GM12892 (cell line): ENCODE measurements at regions not wholly inside any gene's neighbourhood (a gene's known extent, or its start where the extent isn't known, plus 50 kb on each side); places are given as distances from the start of the nearest gene placed in this dataset.

Source experiments
- DNase-seq: peaks from one replicate; pipeline ENCODE4 v3.0.0; 2011; ENCODE audit not compliant: insufficient read length
- FAIRE-seq: peaks from 2 replicates; lab custom pipeline; 2011; peaks lifted over from hg19 to GRCh38; lab: Jason Lieb, UNC
- POLR2A ChIP-seq: IDR thresholded peaks from 2 replicates; pipeline ENCODE4 v1.6.1; 2011; ENCODE audit warnings: low read depth, low read length, control low read depth
- POLR2AphosphoS5 ChIP-seq: IDR thresholded peaks from 2 replicates; pipeline ENCODE4 v1.6.1; 2011; ENCODE audit warnings: low read depth, low read length, control low read depth
- TAF1 ChIP-seq: IDR thresholded peaks from 2 replicates; pipeline ENCODE4 v1.6.1; 2011; ENCODE audit warnings: low read depth, mild to moderate bottlenecking, control low read depth, low read length, borderline replicate concordance

- no peak for FAIRE-seq
- DNase-seq, result no peak
- TF ChIP-seq POLR2AphosphoS5, result no peak
- TF ChIP-seq TAF1, result no peak
- no peak for TF ChIP-seq POLR2A
Measured at GRCh38 chr7:46524350-46524749, 603.3 kb upstream of the IGFBP3 start.

DNA sequence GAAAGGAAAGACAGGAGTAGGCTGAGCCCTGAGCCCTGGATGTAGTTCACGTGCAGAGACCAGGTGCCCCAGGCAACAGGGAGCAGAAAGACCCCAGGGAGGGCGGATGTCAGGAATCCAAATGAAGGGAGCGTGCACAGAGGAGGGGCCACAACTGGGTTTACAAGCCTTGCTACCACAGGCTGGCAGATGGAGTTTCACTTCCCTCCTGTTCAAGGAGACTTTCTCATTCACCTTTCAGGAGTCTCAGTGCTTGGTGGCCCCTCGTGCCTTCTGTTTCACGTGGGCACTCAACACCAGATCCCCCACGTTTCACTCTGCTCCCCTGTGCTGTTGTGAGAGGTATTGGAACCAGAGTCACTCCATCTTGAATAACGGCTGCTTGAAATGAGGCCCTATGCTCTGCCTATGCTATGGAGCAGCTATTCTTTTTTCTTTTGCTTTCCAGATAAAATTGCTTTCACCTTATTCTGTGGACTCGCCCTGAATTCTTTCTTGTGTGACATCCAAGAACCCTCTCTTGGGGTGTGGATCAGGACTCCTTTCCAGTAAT is 601.4 kb upstream of the IGFBP3 start:
- FAIRE-seq (no peak), DNase-seq (no peak)
- TF ChIP-seq POLR2AphosphoS5 (no peak), POLR2A (no peak), TAF1 (no peak)

DNA sequence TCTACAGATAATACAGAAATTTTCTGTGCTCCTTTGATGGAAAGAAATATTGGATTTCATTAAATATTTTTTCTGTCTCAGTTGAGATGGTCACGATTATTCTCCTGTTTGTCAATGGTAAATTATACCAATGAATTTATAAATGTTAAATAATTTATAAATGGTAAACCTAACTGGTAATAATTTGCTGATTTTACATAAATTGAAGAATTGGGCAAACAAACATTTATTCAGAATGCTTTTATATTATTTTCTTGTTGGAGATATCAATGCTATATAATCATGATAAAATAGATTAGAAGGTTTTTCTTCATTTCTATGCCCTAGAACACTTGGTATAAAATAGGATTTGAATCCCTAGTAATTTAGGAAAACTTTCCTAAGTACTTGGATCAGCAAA is 597.6 kb upstream of the IGFBP3 start:
- TF ChIP-seq POLR2AphosphoS5 (no peak), TAF1 (no peak), POLR2A (no peak)
- FAIRE-seq, result no peak
- DNase-seq, result no peak

DNA sequence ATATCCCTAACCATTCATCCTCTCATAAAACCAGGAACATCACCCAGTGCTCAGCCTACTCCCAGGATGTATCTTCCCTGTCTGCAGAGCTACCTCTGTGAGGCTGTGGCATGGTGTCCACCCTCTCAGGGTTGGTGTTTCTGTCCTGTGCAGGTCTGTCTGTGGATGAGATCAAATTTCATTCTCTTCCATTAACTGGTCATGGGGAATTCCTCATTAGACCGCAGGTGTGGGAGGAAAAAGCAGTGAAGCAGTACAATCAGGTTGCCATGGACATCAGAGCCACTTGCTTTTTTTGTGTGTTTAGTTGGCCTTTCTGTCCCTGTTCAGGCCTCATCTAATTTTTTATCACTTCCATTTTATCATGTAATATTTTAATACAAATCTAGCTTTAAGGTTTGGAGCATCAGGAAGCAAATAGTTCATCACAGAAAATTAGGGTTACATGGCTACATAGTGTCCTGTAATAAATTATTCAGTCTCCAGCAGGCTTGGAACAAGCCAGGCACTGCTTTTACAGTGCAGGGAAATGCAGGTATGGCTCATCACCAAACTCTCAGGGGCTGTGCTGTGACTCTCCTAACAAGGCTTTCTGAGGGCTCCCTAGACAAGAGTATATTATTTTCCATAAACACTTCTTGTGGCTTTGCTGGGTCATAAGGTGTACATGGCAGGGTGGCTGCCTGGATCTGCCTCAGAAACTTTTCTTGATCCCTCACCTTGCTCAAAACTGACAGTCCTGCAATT is 594.9 kb upstream of the IGFBP3 start:
- DNase-seq (no peak), FAIRE-seq (no peak)

GRCh38 chr7:46513447-46513848 is 592.4 kb upstream of the IGFBP3 start:
- DNase-seq (no peak), FAIRE-seq (no peak)
- TF ChIP-seq TAF1 (no peak), POLR2AphosphoS5 (no peak), POLR2A (no peak)

More for the DNA sequence above, 594.9 kb upstream of the IGFBP3 start:
- no peak for TF ChIP-seq TAF1
- TF ChIP-seq POLR2AphosphoS5, result no peak
- no peak for TF ChIP-seq POLR2A

DNA sequence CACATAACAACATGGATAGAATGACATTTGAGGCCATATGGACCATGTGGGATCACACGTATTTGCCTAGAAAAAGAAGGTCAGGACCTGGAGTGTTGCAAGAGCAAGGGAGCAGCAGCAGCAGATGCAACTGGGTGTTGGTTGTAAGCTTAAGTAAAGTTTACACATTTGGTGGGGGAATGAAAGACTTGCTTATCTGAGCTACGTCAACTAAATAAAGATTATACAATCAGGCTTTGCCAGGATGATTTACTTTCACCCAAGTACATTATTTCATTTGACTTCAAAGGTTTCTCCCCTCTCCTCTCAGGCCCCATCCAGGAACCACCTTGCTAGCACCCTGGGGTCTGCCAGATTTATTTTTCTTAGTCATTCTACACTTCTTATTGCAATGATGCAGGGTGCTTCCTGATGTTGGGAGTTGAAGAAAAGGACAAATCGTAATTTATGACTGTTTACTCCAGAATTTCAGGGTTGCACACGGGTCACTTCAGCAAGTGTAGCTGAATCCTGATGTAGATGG is 591.9 kb upstream of the IGFBP3 start:
- FAIRE-seq, result no peak
- no peak for DNase-seq

DNA sequence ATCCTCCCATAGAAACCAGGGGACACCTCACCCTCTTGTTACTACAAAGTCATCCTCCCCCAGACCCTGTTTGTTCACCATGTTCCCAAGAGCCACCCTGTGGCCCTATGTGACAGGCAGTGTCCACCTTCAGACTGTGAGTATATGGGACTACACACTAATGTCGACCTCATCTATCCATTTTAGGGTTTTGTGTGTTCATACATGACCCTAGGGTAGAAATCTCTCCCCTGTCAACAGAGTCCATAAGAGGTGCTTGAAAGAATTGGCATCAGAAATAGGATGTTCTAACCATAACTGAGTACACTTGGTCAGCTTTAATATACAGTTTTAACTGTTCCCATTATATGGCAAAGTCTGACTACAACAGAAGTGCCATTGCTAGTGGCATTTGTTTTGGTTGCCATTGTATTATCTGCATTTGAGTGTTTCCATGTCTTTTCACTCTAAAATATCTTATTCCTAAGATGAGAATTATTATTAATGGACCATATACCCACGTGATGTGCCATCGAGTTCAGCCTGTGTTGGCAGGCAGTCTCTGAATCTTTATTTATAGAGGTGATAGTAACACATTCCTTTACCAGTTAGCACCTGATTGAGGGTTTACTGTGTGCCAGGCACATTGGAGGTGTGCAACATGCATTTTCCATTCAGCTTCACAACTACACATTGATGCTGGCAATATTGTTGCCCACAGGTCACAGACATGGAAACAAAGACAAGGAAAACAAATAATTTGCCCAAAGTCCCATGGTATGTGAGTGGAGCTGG is 590.6 kb upstream of the IGFBP3 start:
- DNase-seq (no peak), FAIRE-seq (no peak)
- TF ChIP-seq POLR2AphosphoS5 (no peak), POLR2A (no peak), TAF1 (no peak)

More for the DNA sequence above, 591.9 kb upstream of the IGFBP3 start:
- no peak for TF ChIP-seq POLR2A
- TF ChIP-seq TAF1, result no peak
- TF ChIP-seq POLR2AphosphoS5, result no peak

- DNase-seq (no peak), FAIRE-seq (no peak)
- no peak for TF ChIP-seq POLR2A
- TF ChIP-seq TAF1, result no peak
- no peak for TF ChIP-seq POLR2AphosphoS5
Measured at GRCh38 chr7:46508583-46508982, 587.5 kb upstream of the IGFBP3 start.

DNA sequence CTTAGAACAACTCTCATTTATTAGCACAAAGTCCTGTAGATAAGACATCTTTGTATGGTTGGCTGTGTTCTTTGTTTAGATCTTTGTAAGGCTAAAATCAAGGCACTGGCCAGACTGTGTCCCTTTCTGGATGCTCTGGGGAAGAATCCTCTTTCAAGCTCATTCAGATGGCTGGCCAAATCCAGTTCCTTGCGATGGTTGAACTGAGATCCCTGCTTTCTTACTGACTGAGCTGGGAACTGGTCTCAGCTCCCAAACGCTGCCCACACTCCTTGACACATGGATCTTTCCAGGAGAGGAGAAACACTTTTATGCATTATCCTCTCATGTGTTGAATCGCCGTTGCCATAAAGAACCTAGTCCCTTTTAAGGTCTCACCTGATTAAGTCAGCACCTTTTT is 586.5 kb upstream of the IGFBP3 start:
- TF ChIP-seq TAF1 (no peak), POLR2AphosphoS5 (no peak), POLR2A (no peak)
- DNase-seq (no peak), FAIRE-seq (no peak)

GRCh38 chr7:46494441-46494840 is 573.4 kb upstream of the IGFBP3 start:
- no peak for DNase-seq
- FAIRE-seq, result no peak
- TF ChIP-seq TAF1 (no peak), POLR2A (no peak), POLR2AphosphoS5 (no peak)

DNA sequence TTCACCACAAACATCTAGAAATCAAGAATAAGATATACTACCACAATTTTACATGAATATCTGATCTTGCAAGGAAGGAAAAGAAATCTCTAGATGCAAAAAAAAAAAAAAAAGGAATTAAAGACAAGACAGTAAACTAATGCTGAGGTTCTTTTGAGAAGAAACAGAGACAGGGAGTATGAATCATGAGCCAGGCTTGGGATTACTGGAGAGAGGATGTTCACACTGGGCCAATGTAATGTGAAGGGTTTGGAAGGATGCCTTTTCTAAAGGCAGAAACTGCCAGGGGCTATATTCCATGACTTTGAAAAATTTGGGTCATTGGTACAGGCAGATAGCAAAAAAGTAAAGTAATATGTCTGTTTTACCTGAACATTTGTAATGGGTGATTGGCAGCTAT is 573.0 kb upstream of the IGFBP3 start:
- FAIRE-seq (no peak), DNase-seq (no peak)
- no peak for TF ChIP-seq POLR2A
- no peak for TF ChIP-seq POLR2AphosphoS5
- no peak for TF ChIP-seq TAF1

DNA sequence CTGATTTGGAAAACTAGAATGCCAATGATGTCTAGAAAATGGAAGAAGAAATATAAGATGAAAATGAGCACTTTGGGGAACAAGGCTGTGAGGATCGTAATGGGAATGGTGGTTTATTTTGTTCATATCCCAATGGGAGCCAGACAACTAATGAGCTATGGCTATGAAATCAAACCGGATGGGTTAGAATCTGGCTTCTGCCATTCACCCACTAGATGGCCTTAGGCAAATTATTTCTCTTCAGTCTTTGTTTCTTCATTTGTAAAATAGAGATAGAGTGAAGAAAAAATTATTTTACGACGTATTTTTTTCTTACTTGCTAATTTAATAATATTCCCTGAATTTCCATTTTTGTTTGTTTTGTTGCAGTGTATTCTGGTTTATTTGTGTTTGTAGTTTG is 572.1 kb upstream of the IGFBP3 start:
- TF ChIP-seq POLR2AphosphoS5 (no peak), TAF1 (no peak), POLR2A (no peak)
- FAIRE-seq (no peak), DNase-seq (no peak)

DNA sequence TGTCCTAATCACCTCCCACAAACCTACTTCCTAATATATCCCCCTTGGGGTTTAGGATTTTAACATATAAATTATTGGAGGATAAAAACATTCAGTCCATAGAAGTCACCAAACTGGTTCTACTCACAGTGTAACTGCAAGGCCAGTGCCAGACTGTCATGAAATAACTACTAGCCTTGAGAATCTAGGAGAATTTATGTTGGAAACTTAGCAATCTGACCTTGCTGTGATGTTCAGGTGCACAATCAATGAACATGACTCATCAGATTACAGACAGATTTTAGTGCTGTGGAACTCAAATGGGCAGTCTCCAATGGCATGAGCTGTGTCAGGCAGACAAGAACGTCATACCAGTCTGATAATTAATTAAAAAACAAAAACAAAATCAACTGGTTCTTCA is 571.4 kb upstream of the IGFBP3 start:
- no peak for TF ChIP-seq TAF1
- no peak for TF ChIP-seq POLR2AphosphoS5
- TF ChIP-seq POLR2A, result no peak
- no peak for FAIRE-seq
- no peak for DNase-seq
